ENCODE measurements at regions not wholly inside any gene's neighbourhood (a gene's known extent, or its start where the extent isn't known, plus 50 kb on each side); places are given as distances from the start of the nearest gene placed in this dataset.

GRCh38 chr7:94305836-94306235 is 88.9 kb upstream of the COL1A2 start:
- TF ChIP-seq, protein P1, sequence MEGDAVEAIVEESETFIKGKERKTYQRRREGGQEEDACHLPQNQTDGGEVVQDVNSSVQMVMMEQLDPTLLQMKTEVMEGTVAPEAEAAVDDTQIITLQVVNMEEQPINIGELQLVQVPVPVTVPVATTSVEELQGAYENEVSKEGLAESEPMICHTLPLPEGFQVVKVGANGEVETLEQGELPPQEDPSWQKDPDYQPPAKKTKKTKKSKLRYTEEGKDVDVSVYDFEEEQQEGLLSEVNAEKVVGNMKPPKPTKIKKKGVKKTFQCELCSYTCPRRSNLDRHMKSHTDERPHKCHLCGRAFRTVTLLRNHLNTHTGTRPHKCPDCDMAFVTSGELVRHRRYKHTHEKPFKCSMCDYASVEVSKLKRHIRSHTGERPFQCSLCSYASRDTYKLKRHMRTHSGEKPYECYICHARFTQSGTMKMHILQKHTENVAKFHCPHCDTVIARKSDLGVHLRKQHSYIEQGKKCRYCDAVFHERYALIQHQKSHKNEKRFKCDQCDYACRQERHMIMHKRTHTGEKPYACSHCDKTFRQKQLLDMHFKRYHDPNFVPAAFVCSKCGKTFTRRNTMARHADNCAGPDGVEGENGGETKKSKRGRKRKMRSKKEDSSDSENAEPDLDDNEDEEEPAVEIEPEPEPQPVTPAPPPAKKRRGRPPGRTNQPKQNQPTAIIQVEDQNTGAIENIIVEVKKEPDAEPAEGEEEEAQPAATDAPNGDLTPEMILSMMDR (conservative IDR thresholded peaks at IDR 0.05; ENCODE audit: low read depth, low read length), result no peak
- TF ChIP-seq BHLHE40 (IDR thresholded peaks at IDR 0.05; ENCODE audit: low read depth, low read length), result no peak
- no peak for TF ChIP-seq CHD1 (IDR thresholded peaks at IDR 0.05; ENCODE audit: low read depth, low read length)
- no peak for TF ChIP-seq POLR2A (IDR thresholded peaks at IDR 0.05; ENCODE audit: low read depth, low read length)
- TF ChIP-seq MAZ (IDR thresholded peaks at IDR 0.05; ENCODE audit: borderline replicate concordance, low read depth, low read length), result no peak
- no peak for TF ChIP-seq SMC3 (IDR thresholded peaks at IDR 0.05; ENCODE audit: low read depth, low read length)

Data from IMR-90 (cell line).